PC-9 (cell line): ENCODE measurements at regions not wholly inside any gene's neighbourhood (a gene's known extent, or its start where the extent isn't known, plus 50 kb on each side); places are given as distances from the start of the nearest gene placed in this dataset.

Source experiments
- EZH2 ChIP-seq: fragments of 200-600 bp; sonication (generic); IDR thresholded peaks from 2 replicates; pipeline ENCODE4 v1.8.0; 2017; ENCODE audit warnings: antibody characterized with exemption, low read depth
- TF ChIP-seq, protein P1 (sequence below): fragments of 200-600 bp; sonication (generic); conservative IDR thresholded peaks from 2 replicates; pipeline ENCODE4 v1.6.1; 2017; ENCODE audit warnings: mixed run types, antibody characterized with exemption, mild to moderate bottlenecking, moderate library complexity

DNA sequence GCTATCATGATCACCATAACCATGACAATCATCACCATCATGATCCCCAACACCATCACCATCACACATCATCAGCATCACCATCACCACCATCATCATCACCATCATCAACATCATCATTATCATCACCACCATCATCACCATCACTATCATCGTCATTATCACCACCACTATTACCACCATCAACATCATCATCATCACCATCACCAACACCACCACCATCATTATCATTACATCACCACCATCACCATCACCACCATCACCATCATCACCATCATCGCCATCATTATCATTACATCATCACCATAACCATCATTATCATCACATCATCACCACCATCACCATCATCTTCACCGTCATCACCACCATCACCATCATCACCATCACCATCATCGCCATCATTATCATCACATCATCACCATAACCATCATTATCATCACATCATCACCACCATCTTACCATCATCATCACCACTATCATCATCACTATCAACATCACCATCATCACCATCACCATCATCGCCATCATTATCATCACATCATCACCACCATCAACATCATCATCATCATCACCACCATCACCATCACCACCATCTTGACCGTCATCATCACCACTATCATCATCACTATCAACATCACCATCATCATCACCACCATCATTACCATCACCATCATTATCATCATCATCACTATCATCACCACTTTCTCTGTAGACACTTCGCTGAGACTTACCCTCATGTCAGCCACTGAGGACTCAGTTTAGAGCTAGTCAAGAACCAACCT is 366.0 kb downstream of the C16orf95 start:
- TF ChIP-seq EZH2, result no peak
- TF ChIP-seq, protein P1, sequence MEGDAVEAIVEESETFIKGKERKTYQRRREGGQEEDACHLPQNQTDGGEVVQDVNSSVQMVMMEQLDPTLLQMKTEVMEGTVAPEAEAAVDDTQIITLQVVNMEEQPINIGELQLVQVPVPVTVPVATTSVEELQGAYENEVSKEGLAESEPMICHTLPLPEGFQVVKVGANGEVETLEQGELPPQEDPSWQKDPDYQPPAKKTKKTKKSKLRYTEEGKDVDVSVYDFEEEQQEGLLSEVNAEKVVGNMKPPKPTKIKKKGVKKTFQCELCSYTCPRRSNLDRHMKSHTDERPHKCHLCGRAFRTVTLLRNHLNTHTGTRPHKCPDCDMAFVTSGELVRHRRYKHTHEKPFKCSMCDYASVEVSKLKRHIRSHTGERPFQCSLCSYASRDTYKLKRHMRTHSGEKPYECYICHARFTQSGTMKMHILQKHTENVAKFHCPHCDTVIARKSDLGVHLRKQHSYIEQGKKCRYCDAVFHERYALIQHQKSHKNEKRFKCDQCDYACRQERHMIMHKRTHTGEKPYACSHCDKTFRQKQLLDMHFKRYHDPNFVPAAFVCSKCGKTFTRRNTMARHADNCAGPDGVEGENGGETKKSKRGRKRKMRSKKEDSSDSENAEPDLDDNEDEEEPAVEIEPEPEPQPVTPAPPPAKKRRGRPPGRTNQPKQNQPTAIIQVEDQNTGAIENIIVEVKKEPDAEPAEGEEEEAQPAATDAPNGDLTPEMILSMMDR, result no peak
